ENCODE measurements at regions not wholly inside any gene's neighbourhood (a gene's known extent, or its start where the extent isn't known, plus 50 kb on each side); places are given as distances from the start of the nearest gene placed in this dataset.

DNA sequence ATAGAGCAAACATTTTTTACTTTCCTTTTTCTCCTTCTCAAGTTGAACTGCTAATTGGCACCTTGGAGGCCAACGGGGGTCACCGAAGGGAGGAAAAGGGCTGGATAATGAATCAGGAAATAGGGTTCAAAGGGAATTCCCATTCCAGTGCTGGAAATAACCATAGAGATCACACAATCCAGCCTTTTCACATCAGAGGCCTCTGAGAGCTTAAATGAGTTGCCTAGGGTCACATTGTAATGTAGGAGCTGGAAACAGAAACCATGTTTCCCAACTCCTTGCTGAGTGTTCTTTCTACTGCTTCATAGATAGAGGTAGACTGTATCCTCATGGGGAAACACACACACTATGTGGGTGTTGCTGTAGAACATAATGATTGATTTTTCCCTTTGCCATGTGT, 60.6 kb upstream of the DDHD1 start (continued):
- no peak for TF ChIP-seq SIN3A (conservative IDR thresholded peaks at IDR 0.05 in 1 of 2, IDR thresholded peaks at IDR 0.05 in 1 of 2; ENCODE audit: low read depth in 1 of 2, low read length in 2 of 2)
- no peak for TF ChIP-seq ASH2L (IDR thresholded peaks at IDR 0.05; ENCODE audit: low read length)

All from H1 (cell line).